HG03095 (cell line): ENCODE measurements at regions not wholly inside any gene's neighbourhood (a gene's known extent, or its start where the extent isn't known, plus 50 kb on each side); places are given as distances from the start of the nearest gene placed in this dataset.
"Not testable (repeated sequence)": the region's sequence is repeated elsewhere in the genome, so short reads cannot be mapped to it uniquely, and the experiment has no call there.

Source experiments
- ATAC-seq: cut with Tn5 transposase; IDR thresholded peaks from one replicate; pipeline ENCODE4 v1.9.1; 2021; ENCODE audit warnings: moderate library complexity; ENCODE audit not compliant: unreplicated experiment

DNA sequence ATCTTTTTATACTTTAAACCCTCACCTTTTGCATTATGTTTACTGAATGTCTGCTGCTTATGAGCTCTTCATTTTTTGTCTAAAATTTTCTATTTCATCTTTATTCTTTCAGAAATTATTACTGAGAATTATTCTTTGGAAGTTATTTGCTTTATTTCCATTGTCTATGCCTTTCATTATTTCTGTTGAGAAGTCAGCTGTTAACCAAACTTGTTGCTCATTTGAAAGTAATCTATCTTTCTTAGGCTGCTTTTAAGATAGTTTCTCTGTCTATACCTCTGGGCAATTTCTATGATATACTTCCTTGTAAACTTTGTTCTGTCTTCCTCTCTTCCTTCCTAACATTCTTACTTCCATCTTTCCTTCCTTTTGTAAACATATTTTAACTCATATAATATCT lies 1165.9 kb upstream of the CELF2 start:
- ATAC-seq = no peak

DNA sequence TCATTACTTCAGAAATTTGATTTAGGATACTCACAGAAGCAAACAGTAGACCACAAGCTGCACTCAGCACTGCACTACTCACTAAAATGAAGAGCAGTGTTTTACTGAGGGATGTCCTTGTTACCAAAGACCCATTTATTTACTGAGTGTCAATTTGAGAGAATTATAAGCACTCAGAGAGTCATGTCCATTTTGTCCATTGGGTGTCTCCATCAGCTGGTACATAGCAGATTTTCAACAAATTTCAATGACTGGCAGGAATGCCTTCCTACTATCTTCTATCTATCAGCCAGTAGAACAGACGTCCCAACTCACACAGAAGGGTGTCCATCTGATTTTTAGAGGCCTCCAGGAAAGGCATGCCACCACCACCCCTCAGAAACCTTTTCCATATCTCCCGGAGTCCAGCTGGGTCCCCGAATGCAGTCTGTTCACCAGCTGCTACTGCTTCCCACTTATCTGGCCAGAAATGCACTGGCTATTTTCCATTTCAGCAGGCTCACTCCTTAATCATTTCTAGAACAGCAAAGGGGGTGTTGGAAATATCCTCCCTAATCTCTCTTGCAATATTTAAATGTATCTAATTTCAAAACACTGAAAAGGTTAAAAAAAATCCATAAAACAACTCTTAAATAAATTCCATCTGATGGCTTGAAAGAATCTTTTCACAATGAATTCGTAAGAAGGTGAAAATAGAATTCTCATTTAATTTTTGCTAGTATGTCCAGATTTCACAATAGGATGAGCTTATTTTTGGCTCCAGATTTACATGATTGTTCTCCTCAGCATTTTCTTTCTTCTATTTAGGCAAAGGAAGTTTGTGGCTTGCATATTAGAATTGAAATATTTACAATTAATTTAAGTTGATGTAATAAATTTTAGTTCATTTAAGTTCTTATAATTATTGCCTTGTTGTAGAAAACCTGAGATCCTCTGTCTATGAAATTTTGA lies 1164.0 kb upstream of the CELF2 start:
- ATAC-seq = no peak

GRCh38 chr10:9855451-9855850 lies 1162.2 kb upstream of the CELF2 start:
- ATAC-seq = not testable (repeated sequence)

- ATAC-seq = no peak
Observed at GRCh38 chr10:9858816-9859215, 1158.9 kb upstream of the CELF2 start.

GRCh38 chr10:9860045-9860444 lies 1157.6 kb upstream of the CELF2 start:
- no peak for ATAC-seq

- ATAC-seq = no peak
Observed at GRCh38 chr10:9863559-9864121, 1154.0 kb upstream of the CELF2 start.

DNA sequence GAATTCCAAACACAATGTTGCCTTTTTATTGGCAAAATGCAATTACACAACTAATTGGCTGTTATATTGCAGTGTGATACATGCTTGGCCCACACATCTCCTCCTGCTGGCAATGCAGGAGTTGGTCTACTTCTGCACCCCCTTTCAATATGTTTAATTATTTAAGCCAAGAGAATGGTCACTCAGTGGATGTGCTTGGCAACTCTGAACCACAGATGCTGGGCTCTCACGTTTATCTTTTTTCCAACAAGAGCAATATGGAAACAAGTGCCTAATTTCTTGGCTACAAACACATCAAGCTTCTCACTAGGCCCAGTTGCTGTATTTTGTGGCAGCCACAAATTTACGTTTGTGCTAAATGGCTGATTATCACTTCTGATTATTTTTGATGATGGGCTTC lies 1149.2 kb upstream of the CELF2 start:
- no peak for ATAC-seq

DNA sequence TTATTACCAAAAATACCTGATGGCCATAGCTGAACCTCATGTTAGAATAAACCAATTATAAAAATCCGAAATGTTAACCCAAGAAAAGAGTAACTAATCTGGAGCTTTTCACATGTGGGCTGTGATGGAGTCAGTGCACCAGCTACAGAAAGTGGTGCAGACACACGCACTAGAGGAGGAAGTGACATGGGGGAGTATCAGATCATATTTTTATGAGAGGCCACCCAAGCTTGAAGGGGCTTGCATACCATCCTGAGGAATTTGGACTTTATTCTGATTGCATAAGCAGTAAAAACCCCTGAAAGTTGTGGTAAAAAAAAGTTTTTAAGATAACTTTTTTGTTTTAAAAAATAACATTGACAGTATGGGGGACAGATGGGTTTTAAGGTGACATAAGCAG lies 1148.5 kb upstream of the CELF2 start:
- no peak for ATAC-seq

- no peak for ATAC-seq
Observed at GRCh38 chr10:9869606-9870176, 1148.0 kb upstream of the CELF2 start.

DNA sequence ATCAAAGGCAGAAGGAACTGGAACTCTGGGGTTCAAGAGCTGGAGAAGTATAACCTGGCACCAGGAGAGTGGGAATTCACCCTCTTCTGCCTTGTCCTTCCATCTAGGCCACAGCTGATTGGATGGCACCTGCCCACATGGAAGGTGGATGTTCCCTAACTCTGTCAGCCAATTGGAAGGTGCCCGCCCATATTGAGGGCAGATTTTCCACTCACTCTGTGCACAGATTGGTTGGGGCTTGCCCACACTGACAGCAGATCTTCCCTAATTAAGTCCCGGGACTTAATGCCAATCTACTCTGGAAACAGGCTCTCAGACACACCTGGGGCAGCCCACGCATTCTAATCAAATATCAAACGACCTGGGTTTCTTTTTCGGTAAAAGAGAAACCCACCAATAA lies 1142.3 kb upstream of the CELF2 start:
- no peak for ATAC-seq

DNA sequence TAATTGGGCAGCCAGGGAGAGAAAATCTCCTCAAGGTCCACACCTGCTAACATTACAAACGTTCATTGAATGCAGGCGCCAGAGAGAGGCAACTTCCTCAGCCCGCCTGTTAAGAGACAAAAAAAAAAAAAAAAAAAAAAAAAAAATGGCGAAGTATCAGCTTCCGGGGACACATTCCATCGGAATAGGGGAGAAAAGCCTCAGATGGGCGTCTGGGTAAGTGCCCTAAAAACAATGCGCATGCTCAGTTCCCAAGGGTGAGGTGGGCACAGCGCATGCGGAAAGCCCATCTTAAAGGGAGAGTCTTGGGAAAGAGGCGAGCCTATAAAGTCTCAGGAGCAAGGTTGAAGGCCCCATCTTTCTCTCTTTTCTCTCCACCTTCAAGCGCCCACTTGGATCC lies 1139.7 kb upstream of the CELF2 start:
- no peak for ATAC-seq

GRCh38 chr10:9878383-9878782 lies 1139.3 kb upstream of the CELF2 start:
- ATAC-seq = no peak

DNA sequence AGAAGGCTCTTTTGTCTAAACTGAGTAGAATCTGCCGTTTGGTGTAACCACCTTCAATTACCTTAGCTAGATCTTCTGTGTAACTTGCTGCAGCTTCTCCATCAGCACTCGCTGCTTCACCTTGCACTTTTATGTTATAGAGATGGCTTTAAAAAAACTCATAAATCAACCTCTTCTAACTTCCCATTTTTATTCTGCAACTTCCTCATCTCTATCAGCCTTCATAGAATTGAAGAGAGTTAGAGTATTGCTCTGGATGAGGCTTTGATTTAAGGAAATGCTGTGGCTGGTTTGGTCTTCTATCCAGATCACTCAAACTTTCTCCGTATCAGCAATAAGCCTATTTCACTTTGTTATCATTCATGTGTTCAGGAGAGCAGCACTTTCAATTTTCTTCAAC lies 1131.9 kb upstream of the CELF2 start:
- ATAC-seq = no peak

GRCh38 chr10:9886772-9887171 lies 1130.9 kb upstream of the CELF2 start:
- ATAC-seq = no peak

DNA sequence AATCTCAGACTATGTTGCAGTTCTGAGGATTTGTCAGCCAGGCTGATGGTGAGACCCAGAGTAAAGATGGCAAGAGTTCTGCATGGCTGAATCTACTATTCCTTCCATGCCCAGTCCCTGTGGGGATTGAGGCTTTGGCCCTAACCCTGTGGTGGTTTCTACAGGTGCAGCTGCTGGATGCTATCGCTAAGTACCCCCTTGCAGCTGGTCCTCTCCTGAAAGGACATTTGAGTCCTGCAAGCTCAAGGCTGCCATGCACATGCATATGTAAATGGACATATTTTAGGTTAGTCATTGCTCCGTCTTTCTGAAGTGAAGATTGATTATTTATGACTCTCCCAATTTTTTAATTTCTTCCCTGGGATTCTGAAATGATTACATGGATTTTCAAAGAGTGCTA lies 1122.2 kb upstream of the CELF2 start:
- ATAC-seq = no peak

- ATAC-seq = no peak
Observed at GRCh38 chr10:9895981-9896380, 1121.7 kb upstream of the CELF2 start.

GRCh38 chr10:9898633-9899395 lies 1118.9 kb upstream of the CELF2 start:
- no peak for ATAC-seq

GRCh38 chr10:9900751-9901150 lies 1116.9 kb upstream of the CELF2 start:
- ATAC-seq = no peak

DNA sequence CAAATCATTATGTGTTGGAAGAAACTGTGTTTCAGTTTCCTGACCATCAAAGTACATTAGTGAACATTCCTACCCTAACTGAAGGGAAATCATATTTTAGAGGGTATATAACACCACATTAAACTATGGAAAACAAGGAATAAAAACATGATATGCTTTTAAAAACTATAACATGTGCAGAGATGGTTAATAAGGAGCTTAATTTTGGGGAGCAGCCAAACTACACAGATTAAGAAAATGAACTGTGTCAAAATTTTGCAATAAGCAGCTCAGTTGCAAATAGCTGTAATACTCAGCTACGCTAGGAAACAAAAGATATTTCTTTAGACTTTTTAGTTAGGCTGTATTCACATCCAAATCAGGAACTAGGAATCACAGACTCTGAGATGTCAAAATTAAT lies 1115.7 kb upstream of the CELF2 start:
- no peak for ATAC-seq

DNA sequence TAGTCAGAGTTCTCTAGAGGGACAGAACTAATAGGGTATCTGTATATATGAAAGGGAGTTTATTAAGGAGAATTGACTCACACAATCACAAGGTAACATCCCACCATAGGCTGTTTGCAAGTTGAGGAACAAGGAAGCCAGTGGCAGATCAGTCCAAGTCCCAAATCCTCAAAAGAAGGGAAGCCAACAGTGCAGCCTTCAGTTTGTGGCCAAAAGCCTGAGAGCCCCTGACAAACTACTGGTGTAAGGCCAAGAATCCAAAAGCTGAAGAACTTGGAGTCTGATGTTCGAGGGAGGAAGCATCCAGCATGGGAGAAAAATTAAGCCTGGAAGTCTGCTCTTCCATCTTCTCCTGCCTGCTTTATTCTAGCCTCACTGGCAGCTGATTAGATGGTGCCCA lies 1107.2 kb upstream of the CELF2 start:
- no peak for ATAC-seq

DNA sequence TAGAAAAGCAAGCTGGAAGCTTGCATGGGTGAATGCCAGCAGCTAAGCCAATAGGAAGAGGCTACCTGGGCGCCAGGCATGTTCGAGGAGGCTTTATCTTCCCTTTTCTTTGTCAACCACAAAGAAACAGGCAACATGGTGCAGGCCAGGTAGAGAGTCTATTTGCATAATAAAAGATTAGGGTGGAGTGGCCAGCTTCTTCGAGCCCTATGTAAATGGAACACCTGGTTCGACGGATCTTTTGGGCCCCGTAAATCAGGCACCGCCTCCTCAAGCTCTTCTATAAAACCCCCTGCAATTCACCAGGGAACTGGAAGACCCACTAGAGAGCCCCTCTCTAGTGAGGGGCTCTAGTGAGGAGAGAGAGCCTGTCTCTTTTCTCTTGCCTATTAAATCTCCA lies 1106.2 kb upstream of the CELF2 start:
- ATAC-seq = no peak
